ENCODE measurements at regions not wholly inside any gene's neighbourhood (a gene's known extent, or its start where the extent isn't known, plus 50 kb on each side); places are given as distances from the start of the nearest gene placed in this dataset.

DNA sequence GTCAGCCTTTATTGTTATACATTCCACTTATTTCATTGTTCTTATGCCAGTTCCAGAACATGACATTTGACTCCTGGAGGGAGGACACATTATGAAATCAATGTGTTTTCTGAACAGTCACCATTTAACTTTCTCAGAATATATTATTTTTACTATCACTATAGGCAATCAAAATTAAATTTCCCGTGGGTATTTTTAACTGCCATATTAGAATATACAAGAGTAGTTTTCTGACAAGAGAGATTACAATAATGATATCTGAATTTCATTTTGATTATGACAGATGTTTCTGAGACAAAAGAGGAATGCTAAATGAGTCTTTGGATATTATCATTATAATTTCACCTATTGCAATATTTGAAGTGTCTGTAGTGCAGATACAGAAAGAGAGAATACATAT is 64.4 kb upstream of the FSIP2 start:
- Histone ChIP-seq H3K4me3 (no peak overlapping the region), H3K79me2 (ENCODE audit: control insufficient read depth, insufficient read depth, low read length) (no peaks in the 10 kb centered on the region), H3K27me3 (ENCODE audit: control insufficient read depth in 2 of 2, insufficient read depth in 2 of 2, low read length in 2 of 2) (no peaks in the 10 kb centered on the region), H3K27ac (ENCODE audit: extremely low read depth, low read depth, low read length) (no peak overlapping the region), H4K20me1 (replicated peaks; ENCODE audit: control insufficient read depth, insufficient read depth, low read length) (no peaks in the 10 kb centered on the region), H3K9me1 (ENCODE audit: control insufficient read depth, insufficient read depth, low read length) (no peaks in the 10 kb centered on the region), H3K4me1 (replicated peaks in 1 of 2; ENCODE audit: control insufficient read depth in 2 of 2, insufficient read depth in 2 of 2, low read length in 2 of 2) (no peaks in the 10 kb centered on the region), H2AFZ (ENCODE audit: low read depth, low read length) (no peak overlapping the region), H3K36me3 (ENCODE audit: control insufficient read depth, insufficient read depth, low read length) (no peaks in the 10 kb centered on the region), H3K4me2 (ENCODE audit: insufficient read depth, low read length) (no peak overlapping the region), H3K9me3 (replicated peaks; ENCODE audit: control insufficient read depth, insufficient read depth, low read depth, low read length) (no peaks in the 10 kb centered on the region), H3K9ac (ENCODE audit: insufficient read depth in 1 of 2, low read depth in 2 of 2, low read length in 2 of 2) (no peak overlapping the region)
- intact Hi-C loops (cut with micrococcal nuclease) (no loop called here), in situ Hi-C loops (cut with MboI) (no loop called here)
- POLR2A ChIA-PET: no interaction called here
- DNase-seq (ENCODE audit: extremely low read depth in 1 of 4, low spot score in 3 of 4): no peak
- 0% methylated on average over 1 of the region's 1 CpG for WGBS (ENCODE audit: insufficient coverage, low coverage, missing lambda C conversion rate)
- no peak for ATAC-seq
- TF ChIP-seq HMG20A (CRISPR knock-in tag; conservative IDR thresholded peaks at IDR 0.05): no peak
- no peak for TF ChIP-seq TRIM24 (IDR thresholded peaks at IDR 0.05)
- TF ChIP-seq DIDO1 (tag; IDR thresholded peaks at IDR 0.05; ENCODE audit: low read depth): no peak
- TF ChIP-seq CREB3L1 (IDR thresholded peaks at IDR 0.05; ENCODE audit: borderline replicate concordance, low read depth): no peak
- TF ChIP-seq SIN3A (IDR thresholded peaks at IDR 0.05; ENCODE audit: borderline replicate concordance in 2 of 2, control insufficient read depth in 1 of 2, low read depth in 2 of 2, low read length in 2 of 2): no peak
- TF ChIP-seq FOXK1 (CRISPR knock-in tag; IDR thresholded peaks at IDR 0.05; ENCODE audit: borderline replicate concordance): no peak
- TF ChIP-seq RCOR1 (IDR thresholded peaks at IDR 0.05; ENCODE audit: borderline replicate concordance in 1 of 2, low read depth in 2 of 2, low read length in 2 of 2): no peak
- no peak for TF ChIP-seq KHSRP (IDR thresholded peaks at IDR 0.05)
- BruUV-seq (replicated peaks): no TSS peak
- CTCF ChIA-PET (ENCODE audit: low intra/inter-chr PET ratio): no interaction called here
- no peak for FAIRE-seq
